Epithelial cell of esophagus (primary cell): ENCODE measurements at regions not wholly inside any gene's neighbourhood (a gene's known extent, or its start where the extent isn't known, plus 50 kb on each side); places are given as distances from the start of the nearest gene placed in this dataset.

Source experiments
- DNase-seq: peaks from one replicate; pipeline ENCODE4 v3.0.0; 2010; ENCODE audit warnings: low read depth
- H3K4me3 ChIP-seq: 2 replicates; pipeline ENCODE4 v1.5.1; 2011; ENCODE audit warnings: mild to moderate bottlenecking, low read length, control low read depth
- TF ChIP-seq, protein P1 (sequence below): IDR thresholded peaks from 2 replicates; pipeline ENCODE4 v1.5.1; 2011; ENCODE audit warnings: low read depth, mild to moderate bottlenecking, low read length, control low read depth, inconsistent platforms; ENCODE audit not compliant: insufficient read depth; ENCODE audit errors: missing control alignments

GRCh38 chr18:70420146-70420898 is 131.5 kb downstream of the SOCS6 start:
- H3K4me3 ChIP-seq: no peak overlapping the region
- DNase-seq: peak; percentile 50
- TF ChIP-seq, protein P1, sequence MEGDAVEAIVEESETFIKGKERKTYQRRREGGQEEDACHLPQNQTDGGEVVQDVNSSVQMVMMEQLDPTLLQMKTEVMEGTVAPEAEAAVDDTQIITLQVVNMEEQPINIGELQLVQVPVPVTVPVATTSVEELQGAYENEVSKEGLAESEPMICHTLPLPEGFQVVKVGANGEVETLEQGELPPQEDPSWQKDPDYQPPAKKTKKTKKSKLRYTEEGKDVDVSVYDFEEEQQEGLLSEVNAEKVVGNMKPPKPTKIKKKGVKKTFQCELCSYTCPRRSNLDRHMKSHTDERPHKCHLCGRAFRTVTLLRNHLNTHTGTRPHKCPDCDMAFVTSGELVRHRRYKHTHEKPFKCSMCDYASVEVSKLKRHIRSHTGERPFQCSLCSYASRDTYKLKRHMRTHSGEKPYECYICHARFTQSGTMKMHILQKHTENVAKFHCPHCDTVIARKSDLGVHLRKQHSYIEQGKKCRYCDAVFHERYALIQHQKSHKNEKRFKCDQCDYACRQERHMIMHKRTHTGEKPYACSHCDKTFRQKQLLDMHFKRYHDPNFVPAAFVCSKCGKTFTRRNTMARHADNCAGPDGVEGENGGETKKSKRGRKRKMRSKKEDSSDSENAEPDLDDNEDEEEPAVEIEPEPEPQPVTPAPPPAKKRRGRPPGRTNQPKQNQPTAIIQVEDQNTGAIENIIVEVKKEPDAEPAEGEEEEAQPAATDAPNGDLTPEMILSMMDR: no peak

- no peak overlapping the region for H3K4me3 ChIP-seq
- DNase-seq: peak; percentile 22
Observed at GRCh38 chr18:70419526-70419925, 130.7 kb downstream of the SOCS6 start.

GRCh38 chr18:70418546-70419311 is 129.9 kb downstream of the SOCS6 start:
- no peak overlapping the region for H3K4me3 ChIP-seq
- DNase-seq: no peak
- TF ChIP-seq, protein P1: no peak

More at GRCh38 chr18:70419526-70419925, 130.7 kb downstream of the SOCS6 start:
- TF ChIP-seq, protein P1: no peak

GRCh38 chr18:70417847-70418246 is 129.0 kb downstream of the SOCS6 start:
- TF ChIP-seq, protein P1: no peak
- no peak overlapping the region for H3K4me3 ChIP-seq
- no peak for DNase-seq

- no peak overlapping the region for H3K4me3 ChIP-seq
- no peak for DNase-seq
- TF ChIP-seq, protein P1: no peak
Observed at GRCh38 chr18:70416496-70416895, 127.7 kb downstream of the SOCS6 start.

- H3K4me3 ChIP-seq: no peak overlapping the region
- peak; percentile 84 for DNase-seq
- TF ChIP-seq, protein P1: no peak
Observed at GRCh38 chr18:70415823-70416488, 127.1 kb downstream of the SOCS6 start.
